GM23338 (cell line): ENCODE measurements at regions not wholly inside any gene's neighbourhood (a gene's known extent, or its start where the extent isn't known, plus 50 kb on each side); places are given as distances from the start of the nearest gene placed in this dataset.

ENCODE experiments used
- ATAC-seq: fragments of 200-7000 bp; cut with Tn5 transposase; 3 replicates; pipeline ENCODE4 v1.9.1; 2020
- DNase-seq: peaks from one replicate; pipeline ENCODE4 v3.0.0-alpha.2; 2015; ENCODE audit warnings: low spot score
- H2AFZ ChIP-seq: fragments of 200-600 bp; sonication (generic); 2 replicates; pipeline ENCODE4 v1.8.0; 2016; ENCODE audit warnings: antibody characterized with exemption, mild to moderate bottlenecking, moderate library complexity
- H3F3A ChIP-seq: fragments of 200-600 bp; sonication (generic); replicated peaks from 2 replicates; pipeline ENCODE4 v1.8.0; 2017; ENCODE audit warnings: antibody characterized with exemption, mixed run types, low read depth
- H3K27ac ChIP-seq: fragments of 200-600 bp; sonication (generic); 2 replicates; pipeline ENCODE4 v1.6.1; 2016; ENCODE audit warnings: low read depth
- H3K27me3 ChIP-seq: fragments of 200-600 bp; sonication (generic); 2 replicates; pipeline ENCODE4 v1.8.0; 2016; ENCODE audit warnings: mild to moderate bottlenecking, mixed run types, moderate library complexity; ENCODE audit not compliant: insufficient read depth
- H3K36me3 ChIP-seq: fragments of 200-600 bp; sonication (generic); 2 replicates; pipeline ENCODE4 v1.8.0; 2016; ENCODE audit warnings: mild to moderate bottlenecking; ENCODE audit not compliant: insufficient read depth
- H3K4me1 ChIP-seq: fragments of 200-600 bp; sonication (generic); 2 replicates; pipeline ENCODE4 v1.8.0; 2016; ENCODE audit warnings: mild to moderate bottlenecking, moderate library complexity; ENCODE audit not compliant: insufficient read depth
- H3K4me2 ChIP-seq: fragments of 200-600 bp; sonication (generic); 2 replicates; pipeline ENCODE4 v1.7.1; 2017; ENCODE audit warnings: mixed run types
- H3K4me3 ChIP-seq: fragments of 200-600 bp; sonication (generic); 2 replicates; pipeline ENCODE4 v1.6.1; 2016; ENCODE audit warnings: mixed run types
- H3K79me2 ChIP-seq: fragments of 200-600 bp; sonication (generic); replicated peaks from 2 replicates; pipeline ENCODE4 v1.8.0; 2017; ENCODE audit warnings: mild to moderate bottlenecking; ENCODE audit not compliant: insufficient read depth
- H3K9me2 ChIP-seq: fragments of 200-600 bp; sonication (generic); 2 replicates; pipeline ENCODE4 v1.8.0; 2017; ENCODE audit not compliant: insufficient read depth
- H4K20me1 ChIP-seq: fragments of 200-600 bp; sonication (generic); replicated peaks from 2 replicates; pipeline ENCODE4 v1.8.0; 2017; ENCODE audit warnings: mild to moderate bottlenecking; ENCODE audit not compliant: insufficient read depth
- H3K27ac Mint-ChIP-seq: 2 replicates; pipeline ENCODE4 v1.8.0; 2020; ENCODE audit warnings: inconsistent platforms, mild to moderate bottlenecking, moderate library complexity, mixed read lengths
- H3K27me3 Mint-ChIP-seq: 3 replicates; pipeline ENCODE4 v1.8.0; 2022; ENCODE audit warnings: low read depth, mild to moderate bottlenecking, moderate library complexity, mixed read lengths, inconsistent platforms; ENCODE audit not compliant: insufficient read depth, poor library complexity
- H3K36me3 Mint-ChIP-seq: 3 replicates; pipeline ENCODE4 v1.8.0; 2021; ENCODE audit warnings: low read depth, mild to moderate bottlenecking, inconsistent platforms, moderate library complexity, mixed read lengths
- H3K4me1 Mint-ChIP-seq: 3 replicates; pipeline ENCODE4 v1.8.0; 2020; ENCODE audit warnings: mild to moderate bottlenecking, inconsistent platforms, mixed read lengths
- H3K4me3 Mint-ChIP-seq: 3 replicates; pipeline ENCODE4 v1.8.0; 2021; ENCODE audit warnings: moderate library complexity, mild to moderate bottlenecking, inconsistent platforms, mixed read lengths
- H3K9me3 Mint-ChIP-seq: 3 replicates; pipeline ENCODE4 v1.8.0; 2020; ENCODE audit warnings: moderate library complexity, mild to moderate bottlenecking, inconsistent platforms, mixed read lengths
- CREB1 ChIP-seq: fragments of 250-450 bp; sonication (Bioruptor Pico); IDR thresholded peaks from 2 replicates; pipeline ENCODE4 v1.5.0; 2020; ENCODE audit warnings: low read depth, mild to moderate bottlenecking, moderate library complexity
- ETS1 ChIP-seq: IDR thresholded peaks from 2 replicates; pipeline ENCODE4 v1.6.1; 2016; ENCODE audit warnings: antibody characterized with exemption
- EZH2phosphoT487 ChIP-seq: fragments of 200-600 bp; sonication (generic); IDR thresholded peaks from one replicate; pipeline ENCODE4 v1.8.1; 2018; ENCODE audit warnings: antibody characterized with exemption; ENCODE audit not compliant: unreplicated experiment
- JUNB ChIP-seq: IDR thresholded peaks from one replicate; pipeline ENCODE4 v1.6.1; 2016; ENCODE audit warnings: antibody characterized with exemption; ENCODE audit not compliant: unreplicated experiment
- NANOG ChIP-seq: IDR thresholded peaks from 2 replicates; pipeline ENCODE4 v1.6.1; 2016; ENCODE audit warnings: antibody characterized with exemption, borderline replicate concordance
- POLR2AphosphoS5 ChIP-seq: IDR thresholded peaks from 2 replicates; pipeline ENCODE4 v1.6.1; 2016; ENCODE audit warnings: antibody characterized with exemption, low read depth
- STAT1 ChIP-seq: IDR thresholded peaks from one replicate; pipeline ENCODE4 v1.6.1; 2016; ENCODE audit warnings: antibody characterized with exemption; ENCODE audit not compliant: unreplicated experiment
- ZNF114 ChIP-seq: fragments of 250-450 bp; sonication (Bioruptor Pico); IDR thresholded peaks from 2 replicates; pipeline ENCODE4 v1.5.0; 2020; ENCODE audit warnings: mild to moderate bottlenecking, moderate library complexity
- ZNF331 ChIP-seq: fragments of 250-450 bp; sonication (Bioruptor Pico); IDR thresholded peaks from 2 replicates; pipeline ENCODE4 v1.5.0; 2020; ENCODE audit warnings: low read depth, mild to moderate bottlenecking, moderate library complexity
- ZNF462 ChIP-seq: fragments of 250-450 bp; sonication (Bioruptor Pico); IDR thresholded peaks from 2 replicates; pipeline ENCODE4 v1.5.0; 2020; ENCODE audit warnings: mild to moderate bottlenecking, moderate library complexity

GRCh38 chr12:60539592-60539991 lies 943.8 kb downstream of the SLC16A7 start (continued):
- TF ChIP-seq ZNF462 (CRISPR knock-in tag) (no peak), CREB1 (CRISPR knock-in tag) (no peak), ZNF114 (no peak), EZH2phosphoT487 (no peak), POLR2AphosphoS5 (no peak), JUNB (no peak), STAT1 (no peak), ZNF331 (CRISPR knock-in tag) (no peak)

- Histone ChIP-seq H3K4me3 (no peak overlapping the region), H4K20me1 (no peaks in the 10 kb centered on the region), H3K36me3 (no peaks in the 10 kb centered on the region), H3K27ac (no peak overlapping the region), H3K4me1 (no peaks in the 10 kb centered on the region), H3K4me2 (no peak overlapping the region), H3K27me3 (no peaks in the 10 kb centered on the region), H3F3A (no peaks in the 10 kb centered on the region), H3K9me2 (0 out of 2 replicates have a peak, but pooled peaks cover 8% of the 10 kb centered on the region), H3K79me2 (no peaks in the 10 kb centered on the region), H2AFZ (no peak overlapping the region)
- Mint-ChIP-seq H3K27me3 (no peaks in the 10 kb centered on the region), H3K27ac (no peak overlapping the region), H3K4me3 (no peak overlapping the region), H3K36me3 (peaks cover 17% of the 10 kb centered on the region), H3K9me3 (peaks cover 19% of the 10 kb centered on the region), H3K4me1 (0 out of 3 replicates have a peak, but pooled peaks cover 2% of the 10 kb centered on the region)
- no peak for ATAC-seq
- DNase-seq = no peak
- TF ChIP-seq CREB1 (CRISPR knock-in tag) (no peak), STAT1 (no peak), ZNF462 (CRISPR knock-in tag) (no peak), NANOG (no peak), ZNF114 (no peak), ETS1 (no peak)
Measured at GRCh38 chr12:60568914-60569313, 973.1 kb downstream of the SLC16A7 start.
